ENCODE measurements at regions not wholly inside any gene's neighbourhood (a gene's known extent, or its start where the extent isn't known, plus 50 kb on each side); places are given as distances from the start of the nearest gene placed in this dataset.

DNA sequence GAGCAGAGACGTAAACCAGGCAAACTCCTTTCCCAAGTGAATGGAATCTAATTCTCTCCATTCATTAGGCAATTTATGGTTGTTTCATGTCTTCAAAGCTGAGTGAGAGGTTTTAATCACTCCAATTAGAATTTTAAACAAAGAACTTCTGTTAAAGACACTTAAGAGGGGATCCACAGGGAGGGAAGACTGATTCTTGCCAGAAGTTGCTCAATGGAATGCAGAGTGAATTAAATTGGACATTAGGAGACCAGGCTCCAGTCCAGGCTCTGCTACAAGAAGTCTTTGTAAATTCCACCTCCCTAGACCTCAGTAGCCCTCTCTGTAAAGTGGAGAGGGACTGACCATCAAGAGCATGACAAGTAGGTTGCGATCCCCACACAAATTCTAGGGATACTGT lies 130.7 kb upstream of the TMEM72 start:
- ChIA-PET CTCF (no interaction called here), RAD21 (ENCODE audit: low non-redundant PET in 1 of 2, low total read pairs in 2 of 2, uncharacterized antibody in 2 of 2, unreplicated experiment in 2 of 2) (no interaction called here), POLR2A (no interaction called here)
- no peaks in the 10 kb centered on the region for H3K79me2 ChIP-seq (ENCODE audit: insufficient read depth, low read length)
- TF ChIP-seq SP1 (IDR thresholded peaks at IDR 0.05; ENCODE audit: low read depth): no peak
- TF ChIP-seq, protein P1, sequence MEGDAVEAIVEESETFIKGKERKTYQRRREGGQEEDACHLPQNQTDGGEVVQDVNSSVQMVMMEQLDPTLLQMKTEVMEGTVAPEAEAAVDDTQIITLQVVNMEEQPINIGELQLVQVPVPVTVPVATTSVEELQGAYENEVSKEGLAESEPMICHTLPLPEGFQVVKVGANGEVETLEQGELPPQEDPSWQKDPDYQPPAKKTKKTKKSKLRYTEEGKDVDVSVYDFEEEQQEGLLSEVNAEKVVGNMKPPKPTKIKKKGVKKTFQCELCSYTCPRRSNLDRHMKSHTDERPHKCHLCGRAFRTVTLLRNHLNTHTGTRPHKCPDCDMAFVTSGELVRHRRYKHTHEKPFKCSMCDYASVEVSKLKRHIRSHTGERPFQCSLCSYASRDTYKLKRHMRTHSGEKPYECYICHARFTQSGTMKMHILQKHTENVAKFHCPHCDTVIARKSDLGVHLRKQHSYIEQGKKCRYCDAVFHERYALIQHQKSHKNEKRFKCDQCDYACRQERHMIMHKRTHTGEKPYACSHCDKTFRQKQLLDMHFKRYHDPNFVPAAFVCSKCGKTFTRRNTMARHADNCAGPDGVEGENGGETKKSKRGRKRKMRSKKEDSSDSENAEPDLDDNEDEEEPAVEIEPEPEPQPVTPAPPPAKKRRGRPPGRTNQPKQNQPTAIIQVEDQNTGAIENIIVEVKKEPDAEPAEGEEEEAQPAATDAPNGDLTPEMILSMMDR (IDR thresholded peaks at IDR 0.05 in 2 of 3, conservative IDR thresholded peaks at IDR 0.05 in 1 of 3; ENCODE audit: borderline replicate concordance in 1 of 3, insufficient read depth in 1 of 3, low read depth in 2 of 3, low read length in 2 of 3): no peak
- TF ChIP-seq TCF7L2 (IDR thresholded peaks at IDR 0.05; ENCODE audit: borderline replicate concordance, extremely low read depth, insufficient read depth, insufficient read length): no peak
- no peak for TF ChIP-seq JUND (IDR thresholded peaks at IDR 0.05)
- no peak for TF ChIP-seq POLR2A (IDR thresholded peaks at IDR 0.05; ENCODE audit: borderline replicate concordance, extremely low read depth, insufficient read depth, insufficient read length)
- no peak for TF ChIP-seq ELF1 (IDR thresholded peaks at IDR 0.05; ENCODE audit: borderline replicate concordance, low read depth)
- TF ChIP-seq CBX3 (IDR thresholded peaks at IDR 0.05; ENCODE audit: low read depth): no peak
- TF ChIP-seq SRF (IDR thresholded peaks at IDR 0.05; ENCODE audit: low read depth): no peak
- TF ChIP-seq, protein P2, sequence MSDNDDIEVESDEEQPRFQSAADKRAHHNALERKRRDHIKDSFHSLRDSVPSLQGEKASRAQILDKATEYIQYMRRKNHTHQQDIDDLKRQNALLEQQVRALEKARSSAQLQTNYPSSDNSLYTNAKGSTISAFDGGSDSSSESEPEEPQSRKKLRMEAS (IDR thresholded peaks at IDR 0.05): no peak
- no peak for TF ChIP-seq POLR2AphosphoS5 (IDR thresholded peaks at IDR 0.05; ENCODE audit: low read depth, low read length)
- no peak for TF ChIP-seq RAD21 (IDR thresholded peaks at IDR 0.05; ENCODE audit: low read depth)
- TF ChIP-seq, protein P3, sequence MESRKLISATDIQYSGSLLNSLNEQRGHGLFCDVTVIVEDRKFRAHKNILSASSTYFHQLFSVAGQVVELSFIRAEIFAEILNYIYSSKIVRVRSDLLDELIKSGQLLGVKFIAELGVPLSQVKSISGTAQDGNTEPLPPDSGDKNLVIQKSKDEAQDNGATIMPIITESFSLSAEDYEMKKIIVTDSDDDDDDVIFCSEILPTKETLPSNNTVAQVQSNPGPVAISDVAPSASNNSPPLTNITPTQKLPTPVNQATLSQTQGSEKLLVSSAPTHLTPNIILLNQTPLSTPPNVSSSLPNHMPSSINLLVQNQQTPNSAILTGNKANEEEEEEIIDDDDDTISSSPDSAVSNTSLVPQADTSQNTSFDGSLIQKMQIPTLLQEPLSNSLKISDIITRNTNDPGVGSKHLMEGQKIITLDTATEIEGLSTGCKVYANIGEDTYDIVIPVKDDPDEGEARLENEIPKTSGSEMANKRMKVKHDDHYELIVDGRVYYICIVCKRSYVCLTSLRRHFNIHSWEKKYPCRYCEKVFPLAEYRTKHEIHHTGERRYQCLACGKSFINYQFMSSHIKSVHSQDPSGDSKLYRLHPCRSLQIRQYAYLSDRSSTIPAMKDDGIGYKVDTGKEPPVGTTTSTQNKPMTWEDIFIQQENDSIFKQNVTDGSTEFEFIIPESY (IDR thresholded peaks at IDR 0.05; ENCODE audit: extremely low read depth, insufficient replicate concordance, low read length): no peak
- H3K4me3 ChIP-seq (replicated peaks in 1 of 2; ENCODE audit: low read depth in 1 of 2, low read length in 2 of 2): no peak overlapping the region
- intact Hi-C loops (cut with micrococcal nuclease): no loop called here
- H4K20me1 ChIP-seq (ENCODE audit: insufficient read depth): no peaks in the 10 kb centered on the region; the same call in 1 of the 2 replicates
- H3K9ac ChIP-seq (ENCODE audit: low read length): no peak overlapping the region
- no peaks in the 10 kb centered on the region for H3K9me2 ChIP-seq (ENCODE audit: insufficient read depth)
- BruUV-seq (replicated peaks): no TSS peak
- no peak overlapping the region for H3K4me2 ChIP-seq (ENCODE audit: low read length)
- H3K36me3 ChIP-seq (ENCODE audit: control insufficient read depth in 1 of 2, insufficient read depth in 2 of 2, low read length in 2 of 2): no peaks in the 10 kb centered on the region
- peaks cover 18% of the 10 kb centered on the region; the same call in 1 of the 2 replicates for H3K27me3 ChIP-seq (ENCODE audit: insufficient read depth, low read length)
- H3K4me1 ChIP-seq (ENCODE audit: control insufficient read depth in 1 of 2, insufficient read depth in 2 of 2, low read length in 2 of 2): no peaks in the 10 kb centered on the region
- DNase-seq (ENCODE audit: low read depth, low spot score) (no peak), ATAC-seq (no peak)
- no peaks in the 10 kb centered on the region for H3K9me3 ChIP-seq (ENCODE audit: control insufficient read depth in 1 of 2, insufficient read depth in 1 of 2, low read depth in 1 of 2, low read length in 2 of 2)
- H3K27ac ChIP-seq (ENCODE audit: low read depth, low read length): no peak overlapping the region
- H2AFZ ChIP-seq (ENCODE audit: low read depth, low read length, poor library complexity, severe bottlenecking): no peak overlapping the region

All from HCT116 (cell line).